Thyroid gland (tissue), 4 donors: ENCODE measurements at regions not wholly inside any gene's neighbourhood (a gene's known extent, or its start where the extent isn't known, plus 50 kb on each side); places are given as distances from the start of the nearest gene placed in this dataset.

ENCODE experiments used
- POLR2A ChIP-seq, 2 donors: fragments of 450-650 bp; IDR thresholded peaks; one replicate each; pipeline ENCODE4 v1.6.1; 2017; ENCODE audit warnings: antibody characterized with exemption in 2 of 2, mild to moderate bottlenecking in 2 of 2, moderate library complexity in 1 of 2
- TF ChIP-seq, protein P1 (sequence below), 6 experiments: fragments of 200-600 bp in 3 of 6; fragments of 450-650 bp in 3 of 6; sonication (generic) in 3 of 6; IDR thresholded peaks; one replicate each; pipeline ENCODE4 v1.5.1; 2016 to 2019; ENCODE audit warnings: antibody characterized with exemption in 6 of 6, mild to moderate bottlenecking in 2 of 6, inconsistent platforms in 1 of 6, moderate library complexity in 1 of 6

GRCh38 chr6:141254336-141254735 is 878.4 kb upstream of the GJE1 start:
- no peak for TF ChIP-seq POLR2A (IDR thresholded peaks at IDR 0.05)
- TF ChIP-seq, protein P1, sequence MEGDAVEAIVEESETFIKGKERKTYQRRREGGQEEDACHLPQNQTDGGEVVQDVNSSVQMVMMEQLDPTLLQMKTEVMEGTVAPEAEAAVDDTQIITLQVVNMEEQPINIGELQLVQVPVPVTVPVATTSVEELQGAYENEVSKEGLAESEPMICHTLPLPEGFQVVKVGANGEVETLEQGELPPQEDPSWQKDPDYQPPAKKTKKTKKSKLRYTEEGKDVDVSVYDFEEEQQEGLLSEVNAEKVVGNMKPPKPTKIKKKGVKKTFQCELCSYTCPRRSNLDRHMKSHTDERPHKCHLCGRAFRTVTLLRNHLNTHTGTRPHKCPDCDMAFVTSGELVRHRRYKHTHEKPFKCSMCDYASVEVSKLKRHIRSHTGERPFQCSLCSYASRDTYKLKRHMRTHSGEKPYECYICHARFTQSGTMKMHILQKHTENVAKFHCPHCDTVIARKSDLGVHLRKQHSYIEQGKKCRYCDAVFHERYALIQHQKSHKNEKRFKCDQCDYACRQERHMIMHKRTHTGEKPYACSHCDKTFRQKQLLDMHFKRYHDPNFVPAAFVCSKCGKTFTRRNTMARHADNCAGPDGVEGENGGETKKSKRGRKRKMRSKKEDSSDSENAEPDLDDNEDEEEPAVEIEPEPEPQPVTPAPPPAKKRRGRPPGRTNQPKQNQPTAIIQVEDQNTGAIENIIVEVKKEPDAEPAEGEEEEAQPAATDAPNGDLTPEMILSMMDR (IDR thresholded peaks at IDR 0.05) = no peak
